ENCODE measurements at regions not wholly inside any gene's neighbourhood (a gene's known extent, or its start where the extent isn't known, plus 50 kb on each side); places are given as distances from the start of the nearest gene placed in this dataset.
"Not testable (repeated sequence)": the region's sequence is repeated elsewhere in the genome, so short reads cannot be mapped to it uniquely, and the experiment has no call there.

DNA sequence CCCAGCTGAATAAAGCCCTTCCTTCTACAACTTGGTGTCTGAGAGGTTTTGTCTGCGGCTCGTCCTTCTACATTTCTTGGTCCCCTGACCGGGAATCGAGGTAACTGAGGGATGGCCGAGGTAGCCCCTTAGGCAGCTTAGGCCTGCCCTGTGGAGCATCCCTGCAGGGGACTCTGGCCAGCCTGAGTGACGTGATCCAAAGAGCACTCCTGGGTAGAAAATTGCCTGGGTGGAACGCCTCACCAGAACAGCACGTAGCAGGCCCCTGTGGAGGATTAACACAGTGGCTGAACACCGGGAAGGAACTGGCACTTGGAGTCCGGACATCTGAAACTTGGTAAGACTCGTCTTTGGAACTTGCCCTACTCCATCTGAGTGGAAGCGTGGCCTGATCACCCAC is 1078.5 kb upstream of the FAM98A start:
- not testable (repeated sequence) for DNase-seq; H3K9ac ChIP-seq (ENCODE audit: insufficient read depth in 1 of 2, low read length in 2 of 2); H3K4me1 ChIP-seq (ENCODE audit: control insufficient read depth in 5 of 5, insufficient read depth in 5 of 5, low read length in 5 of 5); H3K27ac ChIP-seq (ENCODE audit: low read depth in 1 of 2, low read length in 1 of 2); H3K9me3 ChIP-seq (ENCODE audit: control insufficient read depth in 4 of 4, insufficient read depth in 3 of 4, low read length in 3 of 4); H3K27me3 ChIP-seq (ENCODE audit: control insufficient read depth in 3 of 3, insufficient read depth in 3 of 3, low read length in 2 of 3); H3K4me3 ChIP-seq; H3K36me3 ChIP-seq (ENCODE audit: control insufficient read depth in 4 of 4, insufficient read depth in 4 of 4, low read length in 4 of 4); ATAC-seq (ENCODE audit: insufficient read depth, low FRiP score)
- 94 to 95% methylated on average over 12 of the region's 12 CpGs for WGBS, 2 donors

DNA sequence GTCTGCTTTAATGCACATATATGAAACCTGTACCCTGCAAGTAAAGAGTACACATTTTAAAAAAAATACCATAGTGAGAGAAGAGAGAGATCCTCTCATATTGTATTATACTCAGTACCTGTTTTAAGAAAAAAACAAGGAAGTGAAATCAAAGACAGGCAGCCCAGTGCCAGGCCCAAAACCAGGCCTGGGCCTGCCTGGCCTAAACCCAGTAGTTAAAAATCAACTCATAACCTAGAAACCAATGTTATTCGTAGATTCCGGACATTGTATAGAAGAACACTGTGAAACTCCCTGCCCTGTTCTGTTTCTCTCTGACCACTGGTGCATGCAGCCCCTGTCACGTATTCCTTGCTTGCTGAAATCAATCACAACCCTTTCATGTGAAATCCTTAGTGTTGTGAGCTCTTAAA is 1078.0 kb upstream of the FAM98A start:
- H3K9me3 ChIP-seq (ENCODE audit: control insufficient read depth in 4 of 4, insufficient read depth in 3 of 4, low read length in 3 of 4); ATAC-seq (ENCODE audit: insufficient read depth, low FRiP score); H3K4me1 ChIP-seq (ENCODE audit: control insufficient read depth in 5 of 5, insufficient read depth in 5 of 5, low read length in 5 of 5); H3K27ac ChIP-seq (ENCODE audit: low read depth in 1 of 2, low read length in 1 of 2); H3K4me3 ChIP-seq; H3K27me3 ChIP-seq (ENCODE audit: control insufficient read depth in 3 of 3, insufficient read depth in 3 of 3, low read length in 2 of 3); H3K36me3 ChIP-seq (ENCODE audit: control insufficient read depth in 4 of 4, insufficient read depth in 4 of 4, low read length in 4 of 4); H3K9ac ChIP-seq (ENCODE audit: insufficient read depth in 1 of 2, low read length in 2 of 2); DNase-seq: not testable (repeated sequence)
- 87 to 94% methylated on average over 3 of the region's 3 CpGs for WGBS, 2 donors

DNA sequence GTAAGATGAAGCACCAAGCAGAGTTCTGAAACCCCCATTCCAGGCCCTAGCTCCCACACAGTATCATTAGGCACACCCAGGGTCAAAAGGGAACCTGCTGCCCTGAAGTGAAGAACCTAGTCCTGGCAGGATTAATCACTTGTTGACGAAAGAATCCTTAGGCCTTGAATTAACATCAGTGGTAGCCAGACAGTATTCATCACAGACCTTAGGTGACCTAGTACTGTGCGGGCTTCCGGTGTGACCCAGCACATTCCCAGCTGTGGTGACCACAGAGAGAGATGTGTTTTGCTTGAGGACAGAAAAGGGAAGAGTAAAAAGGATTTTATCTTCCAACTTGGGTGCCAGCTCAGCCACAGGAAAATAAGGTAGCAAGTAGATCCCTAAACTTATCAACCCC is 1071.4 kb upstream of the FAM98A start:
- H3K4me3 ChIP-seq = no peak overlapping the region
- 89 to 91% methylated on average over 3 of the region's 3 CpGs for WGBS, 2 donors
- TF ChIP-seq, protein P1, sequence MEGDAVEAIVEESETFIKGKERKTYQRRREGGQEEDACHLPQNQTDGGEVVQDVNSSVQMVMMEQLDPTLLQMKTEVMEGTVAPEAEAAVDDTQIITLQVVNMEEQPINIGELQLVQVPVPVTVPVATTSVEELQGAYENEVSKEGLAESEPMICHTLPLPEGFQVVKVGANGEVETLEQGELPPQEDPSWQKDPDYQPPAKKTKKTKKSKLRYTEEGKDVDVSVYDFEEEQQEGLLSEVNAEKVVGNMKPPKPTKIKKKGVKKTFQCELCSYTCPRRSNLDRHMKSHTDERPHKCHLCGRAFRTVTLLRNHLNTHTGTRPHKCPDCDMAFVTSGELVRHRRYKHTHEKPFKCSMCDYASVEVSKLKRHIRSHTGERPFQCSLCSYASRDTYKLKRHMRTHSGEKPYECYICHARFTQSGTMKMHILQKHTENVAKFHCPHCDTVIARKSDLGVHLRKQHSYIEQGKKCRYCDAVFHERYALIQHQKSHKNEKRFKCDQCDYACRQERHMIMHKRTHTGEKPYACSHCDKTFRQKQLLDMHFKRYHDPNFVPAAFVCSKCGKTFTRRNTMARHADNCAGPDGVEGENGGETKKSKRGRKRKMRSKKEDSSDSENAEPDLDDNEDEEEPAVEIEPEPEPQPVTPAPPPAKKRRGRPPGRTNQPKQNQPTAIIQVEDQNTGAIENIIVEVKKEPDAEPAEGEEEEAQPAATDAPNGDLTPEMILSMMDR (IDR thresholded peaks at IDR 0.05; ENCODE audit: control extremely low read depth, extremely low read depth) = no peak
- DNase-seq (no peak), ATAC-seq (ENCODE audit: insufficient read depth, low FRiP score) (no peak)
- H3K27me3 ChIP-seq (ENCODE audit: control insufficient read depth in 3 of 3, insufficient read depth in 3 of 3, low read length in 2 of 3) = no peaks in the 10 kb centered on the region
- no peaks in the 10 kb centered on the region for H3K9me3 ChIP-seq (ENCODE audit: control insufficient read depth in 4 of 4, insufficient read depth in 3 of 4, low read length in 3 of 4)
- no peak overlapping the region for H3K27ac ChIP-seq (ENCODE audit: low read depth in 1 of 2, low read length in 1 of 2)
- no peaks in the 10 kb centered on the region for H3K4me1 ChIP-seq (ENCODE audit: control insufficient read depth in 5 of 5, insufficient read depth in 5 of 5, low read length in 5 of 5)
- no peak overlapping the region for H3K9ac ChIP-seq (ENCODE audit: insufficient read depth in 1 of 2, low read length in 2 of 2)
- no peaks in the 10 kb centered on the region for H3K36me3 ChIP-seq (ENCODE audit: control insufficient read depth in 4 of 4, insufficient read depth in 4 of 4, low read length in 4 of 4)

DNA sequence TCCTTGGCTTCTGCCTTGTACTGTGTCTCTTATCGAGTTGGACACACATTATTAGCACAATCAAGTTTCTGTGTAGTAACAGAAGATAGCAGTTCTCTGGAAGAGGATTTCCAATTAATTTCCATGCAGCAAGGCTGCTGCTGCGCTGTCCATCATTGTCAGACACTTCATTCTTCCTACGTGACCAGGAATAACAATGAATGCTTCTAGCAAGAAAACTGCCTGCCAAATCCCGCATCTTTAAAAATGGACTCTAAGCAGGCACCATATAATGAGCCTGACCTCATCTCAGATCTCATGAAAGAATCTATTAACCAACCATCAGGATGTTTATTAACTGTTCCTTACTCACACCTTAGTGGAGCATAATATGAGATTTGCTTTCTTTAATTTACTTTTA is 1067.7 kb upstream of the FAM98A start:
- Histone ChIP-seq H3K36me3 (ENCODE audit: control insufficient read depth in 4 of 4, insufficient read depth in 4 of 4, low read length in 4 of 4) (no peaks in the 10 kb centered on the region), H3K9me3 (ENCODE audit: control insufficient read depth in 4 of 4, insufficient read depth in 3 of 4, low read length in 3 of 4) (no peaks in the 10 kb centered on the region), H3K27ac (ENCODE audit: low read depth in 1 of 2, low read length in 1 of 2) (no peak overlapping the region), H3K4me1 (ENCODE audit: control insufficient read depth in 5 of 5, insufficient read depth in 5 of 5, low read length in 5 of 5) (no peaks in the 10 kb centered on the region), H3K9ac (ENCODE audit: insufficient read depth in 1 of 2, low read length in 2 of 2) (no peak overlapping the region), H3K27me3 (ENCODE audit: control insufficient read depth in 3 of 3, insufficient read depth in 3 of 3, low read length in 2 of 3) (no peaks in the 10 kb centered on the region), H3K4me3 (no peak overlapping the region)
- WGBS, 2 donors = 69 to 73% methylated on average over 4 of the region's 4 CpGs
- DNase-seq (no peak), ATAC-seq (ENCODE audit: insufficient read depth, low FRiP score) (no peak)
- TF ChIP-seq, protein P1 (IDR thresholded peaks at IDR 0.05; ENCODE audit: control extremely low read depth, extremely low read depth) = no peak

DNA sequence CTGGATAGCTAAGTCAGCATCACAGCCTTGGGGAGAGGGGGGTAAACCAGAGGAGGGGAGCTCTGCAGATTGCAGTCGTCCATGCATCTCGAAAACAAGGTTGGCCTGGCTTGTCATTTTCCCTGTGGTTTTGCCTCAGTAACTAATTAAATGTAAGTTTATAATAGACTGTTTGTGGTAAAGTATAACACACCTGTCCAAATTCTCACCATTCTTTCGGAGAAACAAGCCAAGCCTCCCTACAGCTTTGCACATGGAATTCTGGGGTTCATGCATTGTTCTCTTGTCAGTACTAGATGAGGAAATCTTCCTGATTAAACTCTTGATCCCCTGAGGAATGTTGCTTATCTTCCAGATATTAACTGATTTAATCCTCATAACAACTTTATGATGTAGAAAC is 1065.2 kb upstream of the FAM98A start:
- TF ChIP-seq, protein P1 (IDR thresholded peaks at IDR 0.05; ENCODE audit: control extremely low read depth, extremely low read depth) = no peak
- Histone ChIP-seq H3K9ac (ENCODE audit: insufficient read depth in 1 of 2, low read length in 2 of 2) (no peak overlapping the region), H3K4me1 (ENCODE audit: control insufficient read depth in 5 of 5, insufficient read depth in 5 of 5, low read length in 5 of 5) (peaks cover 0 to 3% (median 0%) of the 10 kb centered on the region in 5 donors), H3K36me3 (ENCODE audit: control insufficient read depth in 4 of 4, insufficient read depth in 4 of 4, low read length in 4 of 4) (no peaks in the 10 kb centered on the region), H3K4me3 (no peak overlapping the region), H3K27me3 (ENCODE audit: control insufficient read depth in 3 of 3, insufficient read depth in 3 of 3, low read length in 2 of 3) (no peaks in the 10 kb centered on the region), H3K9me3 (ENCODE audit: control insufficient read depth in 4 of 4, insufficient read depth in 3 of 4, low read length in 3 of 4) (no peaks in the 10 kb centered on the region), H3K27ac (ENCODE audit: low read depth in 1 of 2, low read length in 1 of 2) (no peak overlapping the region)
- DNase-seq (no peak), ATAC-seq (ENCODE audit: insufficient read depth, low FRiP score) (no peak)
- WGBS, 2 donors = 85 to 87% methylated on average over 3 of the region's 3 CpGs

Data from lung (tissue), 11 donors.